Heart left ventricle (tissue), 16 donors: ENCODE measurements at regions not wholly inside any gene's neighbourhood (a gene's known extent, or its start where the extent isn't known, plus 50 kb on each side); places are given as distances from the start of the nearest gene placed in this dataset.

Source experiments
- ATAC-seq, 4 donors: fragments of 200-7000 bp; cut with Tn5 transposase; one replicate each; pipeline ENCODE4 v1.9.1; 2020 to 2022; ENCODE audit warnings: moderate library complexity in 4 of 4, mild to moderate bottlenecking in 3 of 4, moderate number of reproducible peaks in 1 of 4
- DNase-seq, 5 donors: peaks; one replicate each; pipeline ENCODE4 v3.0.0-alpha.2; 2020
- H3K27ac ChIP-seq, 12 donors: fragments of 200-600 bp; sonication (generic) in 4 of 12; one replicate each; pipeline versions ENCODE4 v1.5.0 to v1.8.0; 2016 to 2022; ENCODE audit warnings: mild to moderate bottlenecking in 2 of 12
- H3K27me3 ChIP-seq, 9 donors: fragments of 200-600 bp; sonication (generic) in 2 of 9; one replicate each; pipeline versions ENCODE4 v1.5.1 to v1.8.0; 2016 to 2022; ENCODE audit warnings: mild to moderate bottlenecking in 3 of 9
- H3K36me3 ChIP-seq, 9 donors: fragments of 200-600 bp; sonication (generic) in 2 of 9; one replicate each; pipeline versions ENCODE4 v1.5.0 to v1.8.0; 2018 to 2022; ENCODE audit warnings: mild to moderate bottlenecking in 2 of 9
- H3K4me1 ChIP-seq, 12 donors: fragments of 200-600 bp; sonication (generic) in 4 of 12; one replicate each; pipeline versions ENCODE4 v1.5.0 to v1.8.0; 2016 to 2022; ENCODE audit warnings: mild to moderate bottlenecking in 3 of 12
- H3K4me3 ChIP-seq, 12 donors: fragments of 200-600 bp; sonication (generic) in 4 of 12; one replicate each; pipeline versions ENCODE4 v1.5.0 to v1.8.0; 2017 to 2022; ENCODE audit warnings: mild to moderate bottlenecking in 9 of 12, moderate library complexity in 4 of 12
- H3K9me3 ChIP-seq, 12 donors: fragments of 200-600 bp; sonication (generic) in 4 of 12; one replicate each; pipeline versions ENCODE4 v1.5.0 to v1.8.0; 2016 to 2022; ENCODE audit warnings: mild to moderate bottlenecking in 1 of 12
- CTCF ChIP-seq, 12 donors: fragments of 200-600 bp; sonication (generic) in 4 of 12; IDR thresholded peaks; one replicate each; pipeline versions ENCODE4 v1.5.0 to v1.8.0; 2018 to 2022; ENCODE audit warnings: antibody characterized with exemption in 12 of 12, mild to moderate bottlenecking in 5 of 12
- POLR2A ChIP-seq, 2 donors: fragments of 450-650 bp; IDR thresholded peaks; one replicate each; pipeline ENCODE4 v1.6.1; 2017; ENCODE audit warnings: antibody characterized with exemption in 2 of 2, mild to moderate bottlenecking in 2 of 2, moderate library complexity in 2 of 2
- WGBS, 4 donors: extraction: QIAGEN DNeasy Blood & Tissue Kit in 2 of 4; methylation state at CpG; one replicate each; pipeline versions ENCODE4 v1.1.5 to v1.1.7; 2013 to 2018; 5-methylcytosine and 5-hydroxymethylcytosine counted together
- intact Hi-C, 10 donors: fragments of 100-400 bp; cut with DNase I; formaldehyde crosslinking; loops; one replicate each; pipeline versions ENCODE4 v1.11.1 to v1.14.2; 2022
- donor health status: ischemic (EF 13 %, LVEDD 7.1; RV severe dilation, severe dysfunction).
- donor health status: healthy with polysubstance abuse.
- donor health status: DM: no; HTN: yes; CAD: no.
- donor health status: DM: no; HTN: no; CAD: no.
- donor health status: ischemic (EF 25% LVEDD 6.9; RV normal size, moderate dysfunction).
- donor health status: ischemic (EF 25% LVEDD 5.7; RV mildly dilated, moderate dysfunction).
- donor health status: healthy.
- donor health status: DM: yes; HTN: yes; CAD: no.
- donor health status: ischemic (EF 35%, LVEDD 5.7; RV mildly dilated, moderate dysfunction).
- donor health status: nonischemic (EF 11% LVEDD 7.7; RV severe dilation, severe dysfunction).
- donor health status: DM: yes; HTN: yes; CAD: no.
- donor health status: PGD.
- donor health status: ischemic (EF 29% LVEDD 5.4; RV normal size, mild dysfunction).
- donor health status: nonischemic (EF 23%, LVEDD 6.1; RV moderate dilation, normal function).

GRCh38 chrX:781224-782204 lies 150.9 kb downstream of the SHOX start:
- H3K4me3 ChIP-seq = no peak overlapping the region
- no peak overlapping the region for H3K27ac ChIP-seq
- no peak for ATAC-seq
- no peak for DNase-seq
- 29 to 38% (median 35%) methylated on average over 28 of the region's 28 CpGs for WGBS, 4 donors
- TF ChIP-seq POLR2A (IDR thresholded peaks at IDR 0.05) (no peak), CTCF (IDR thresholded peaks at IDR 0.05) (no peak)
- peaks cover 0 to under 1% (median 0%) of the 10 kb centered on the region in 9 donors for H3K27me3 ChIP-seq
- no peaks in the 10 kb centered on the region for H3K36me3 ChIP-seq
- H3K4me1 ChIP-seq = no peaks in the 10 kb centered on the region
- intact Hi-C loops = no loop called here
- peaks cover 0 to 4% (median 0%) of the 10 kb centered on the region in 12 donors for H3K9me3 ChIP-seq

- Histone ChIP-seq H3K4me1 (no peaks in the 10 kb centered on the region), H3K4me3 (no peak overlapping the region), H3K27me3 (no peaks in the 10 kb centered on the region), H3K27ac (no peak overlapping the region), H3K9me3 (peaks cover 0 to 4% (median 0%) of the 10 kb centered on the region in 12 donors), H3K36me3 (no peaks in the 10 kb centered on the region)
- 65 to 69% (median 67%) methylated on average over 12 to 14 of the region's 14 CpGs for WGBS, 4 donors
- DNase-seq (no peak), ATAC-seq (no peak)
- intact Hi-C loops = no loop called here
- TF ChIP-seq POLR2A (IDR thresholded peaks at IDR 0.05) (no peak), CTCF (IDR thresholded peaks at IDR 0.05) (no peak)
These were observed 146.1 kb downstream of the SHOX start for GRCh38 chrX:776529-777230.

- ATAC-seq (no peak), DNase-seq (no peak)
- no peak overlapping the region for H3K27ac ChIP-seq
- H3K4me1 ChIP-seq = no peaks in the 10 kb centered on the region
- TF ChIP-seq CTCF (IDR thresholded peaks at IDR 0.05) = no peak
- TF ChIP-seq POLR2A (IDR thresholded peaks at IDR 0.05) = no peak
- H3K9me3 ChIP-seq = peaks cover 0 to 4% (median 0%) of the 10 kb centered on the region in 12 donors
- no peaks in the 10 kb centered on the region for H3K27me3 ChIP-seq
- no peak overlapping the region for H3K4me3 ChIP-seq
- no peaks in the 10 kb centered on the region for H3K36me3 ChIP-seq
- intact Hi-C loops = no loop called here
- whole genome bisulfite sequencing, 4 donors = 71 to 77% (median 73%) methylated on average over 9 of the region's 9 CpGs
These were observed 145.5 kb downstream of the SHOX start for GRCh38 chrX:776061-776460.

GRCh38 chrX:774536-774935 lies 143.9 kb downstream of the SHOX start:
- H3K27me3 ChIP-seq = no peaks in the 10 kb centered on the region
- no peak for DNase-seq
- no peak for ATAC-seq
- no peak overlapping the region for H3K27ac ChIP-seq
- intact Hi-C loops = no loop called here
- no peak for TF ChIP-seq CTCF (IDR thresholded peaks at IDR 0.05)
- no peak for TF ChIP-seq POLR2A (IDR thresholded peaks at IDR 0.05)
- peaks cover 0 to 4% (median 0%) of the 10 kb centered on the region in 12 donors for H3K9me3 ChIP-seq
- H3K36me3 ChIP-seq = no peaks in the 10 kb centered on the region
- WGBS, 4 donors = 65 to 69% (median 67%) methylated on average over 8 of the region's 8 CpGs
- no peak overlapping the region for H3K4me3 ChIP-seq
- no peaks in the 10 kb centered on the region for H3K4me1 ChIP-seq
